ENCODE measurements at regions not wholly inside any gene's neighbourhood (a gene's known extent, or its start where the extent isn't known, plus 50 kb on each side); places are given as distances from the start of the nearest gene placed in this dataset.

- no peak for DNase-seq (ENCODE audit: low spot score)
- in situ Hi-C loops (cut with MboI; ENCODE audit: low sequenced_read_pairs, unreplicated experiment): no loop called here
- TF ChIP-seq CTCF (IDR thresholded peaks at IDR 0.05; ENCODE audit: borderline replicate concordance, control extremely low read depth, extremely low read depth, insufficient read depth, missing control alignments): no peak
Observed at GRCh38 chr11:92304271-92304670, 79.7 kb downstream of the FAT3 start.

GRCh38 chr11:92306966-92307510, 82.4 kb downstream of the FAT3 start:
- in situ Hi-C loops (cut with MboI; ENCODE audit: low sequenced_read_pairs, unreplicated experiment): no loop called here
- DNase-seq (ENCODE audit: low spot score): no peak
- no peak for TF ChIP-seq CTCF (IDR thresholded peaks at IDR 0.05; ENCODE audit: borderline replicate concordance, control extremely low read depth, extremely low read depth, insufficient read depth, missing control alignments)

GRCh38 chr11:92308366-92308765, 83.7 kb downstream of the FAT3 start:
- in situ Hi-C loops (cut with MboI; ENCODE audit: low sequenced_read_pairs, unreplicated experiment): no loop called here
- no peak for TF ChIP-seq CTCF (IDR thresholded peaks at IDR 0.05; ENCODE audit: borderline replicate concordance, control extremely low read depth, extremely low read depth, insufficient read depth, missing control alignments)
- no peak for DNase-seq (ENCODE audit: low spot score)

- no peak for DNase-seq (ENCODE audit: low spot score)
- in situ Hi-C loops (cut with MboI; ENCODE audit: low sequenced_read_pairs, unreplicated experiment): no loop called here
- no peak for TF ChIP-seq CTCF (IDR thresholded peaks at IDR 0.05; ENCODE audit: borderline replicate concordance, control extremely low read depth, extremely low read depth, insufficient read depth, missing control alignments)
Observed at GRCh38 chr11:92311616-92312449, 87.2 kb downstream of the FAT3 start.

GRCh38 chr11:92313784-92314183, 89.2 kb downstream of the FAT3 start:
- TF ChIP-seq CTCF (IDR thresholded peaks at IDR 0.05; ENCODE audit: borderline replicate concordance, control extremely low read depth, extremely low read depth, insufficient read depth, missing control alignments): no peak
- DNase-seq (ENCODE audit: low spot score): no peak
- in situ Hi-C loops (cut with MboI; ENCODE audit: low sequenced_read_pairs, unreplicated experiment): no loop called here

- TF ChIP-seq CTCF (IDR thresholded peaks at IDR 0.05; ENCODE audit: borderline replicate concordance, control extremely low read depth, extremely low read depth, insufficient read depth, missing control alignments): no peak
- DNase-seq (ENCODE audit: low spot score): no peak
- in situ Hi-C loops (cut with MboI; ENCODE audit: low sequenced_read_pairs, unreplicated experiment): no loop called here
Observed at GRCh38 chr11:92314499-92314898, 89.9 kb downstream of the FAT3 start.
